NB4 (cell line): ENCODE measurements at regions not wholly inside any gene's neighbourhood (a gene's known extent, or its start where the extent isn't known, plus 50 kb on each side); places are given as distances from the start of the nearest gene placed in this dataset.

Experiments used
- DNase-seq: peaks from one replicate; pipeline ENCODE4 v3.0.0; 2010; ENCODE audit warnings: low read depth
- H3K4me3 ChIP-seq: one replicate; pipeline ENCODE4 v1.5.1; 2011; ENCODE audit warnings: mild to moderate bottlenecking, low read depth, low read length, moderate library complexity
- CTCF ChIP-seq: IDR thresholded peaks from one replicate; pipeline ENCODE4 v1.5.1; 2012; ENCODE audit warnings: low read depth, low read length
- MAX ChIP-seq: IDR thresholded peaks from 2 replicates; pipeline ENCODE4 v1.6.1; 2011; ENCODE audit warnings: low read depth, low read length
- MYC ChIP-seq: IDR thresholded peaks from 2 replicates; pipeline ENCODE4 v1.6.1; 2011; ENCODE audit warnings: low read depth, low read length
- POLR2A ChIP-seq: IDR thresholded peaks from 2 replicates; pipeline ENCODE4 v1.6.1; 2011; ENCODE audit warnings: mild to moderate bottlenecking; ENCODE audit not compliant: insufficient read length; ENCODE audit errors: extremely low read depth

- DNase-seq, result no peak
- TF ChIP-seq MAX (no peak), MYC (no peak), CTCF (no peak), POLR2A (no peak)
- no peak overlapping the region for H3K4me3 ChIP-seq
Measured at GRCh38 chr3:152156880-152157279, 111.8 kb upstream of the MBNL1 start.

- no peak overlapping the region for H3K4me3 ChIP-seq
- TF ChIP-seq MYC, result no peak
- TF ChIP-seq CTCF, result no peak
- no peak for TF ChIP-seq POLR2A
- DNase-seq, result no peak
Measured at GRCh38 chr3:152157337-152157736, 111.4 kb upstream of the MBNL1 start.

GRCh38 chr3:152159328-152159727 is 109.4 kb upstream of the MBNL1 start:
- H3K4me3 ChIP-seq, result no peak overlapping the region
- TF ChIP-seq MAX (no peak), POLR2A (no peak), MYC (no peak), CTCF (no peak)
- peak; percentile 4 for DNase-seq

GRCh38 chr3:152160350-152161011 is 108.2 kb upstream of the MBNL1 start:
- no peak for TF ChIP-seq POLR2A
- TF ChIP-seq CTCF, result no peak
- TF ChIP-seq MAX, result no peak
- no peak for TF ChIP-seq MYC
- no peak for DNase-seq

GRCh38 chr3:152172460-152172859 is 96.3 kb upstream of the MBNL1 start:
- no peak for TF ChIP-seq POLR2A
- no peak for TF ChIP-seq CTCF
- no peak for TF ChIP-seq MYC
- no peak for TF ChIP-seq MAX
- DNase-seq, result no peak
- no peak overlapping the region for H3K4me3 ChIP-seq

More at GRCh38 chr3:152160350-152161011, 108.2 kb upstream of the MBNL1 start:
- no peak overlapping the region for H3K4me3 ChIP-seq

- H3K4me3 ChIP-seq, result no peak overlapping the region
- no peak for DNase-seq
- TF ChIP-seq MYC (no peak), POLR2A (no peak), MAX (no peak), CTCF (no peak)
Measured at GRCh38 chr3:152173627-152174026, 95.1 kb upstream of the MBNL1 start.
